Right atrium auricular region (tissue), 2 donors: ENCODE measurements at regions not wholly inside any gene's neighbourhood (a gene's known extent, or its start where the extent isn't known, plus 50 kb on each side); places are given as distances from the start of the nearest gene placed in this dataset.

ENCODE experiments used
- DNase-seq: peaks from one replicate; pipeline ENCODE4 v3.0.0-alpha.2; 2019; ENCODE audit warnings: low spot score
- H3K27ac ChIP-seq, 2 donors: fragments of 200-600 bp; sonication (generic); 1 replicate in 1 of 2; 2 replicates in 1 of 2; pipeline ENCODE4 v1.5.1; 2016 to 2019
- H3K27me3 ChIP-seq, 2 donors: fragments of 200-600 bp; sonication (generic); one replicate each; pipeline versions ENCODE4 v1.5.1 to v1.6.0; 2017 to 2019
- H3K36me3 ChIP-seq: fragments of 200-600 bp; sonication (generic); one replicate; pipeline ENCODE4 v1.5.1; 2016
- H3K4me1 ChIP-seq, 2 donors: fragments of 200-600 bp; sonication (generic); one replicate each; pipeline versions ENCODE4 v1.5.1 to v1.6.0; 2017 to 2019
- H3K4me3 ChIP-seq, 2 donors: fragments of 200-600 bp; sonication (generic); 1 replicate in 1 of 2; 2 replicates in 1 of 2; pipeline ENCODE4 v1.5.1; 2017 to 2019; ENCODE audit warnings: mild to moderate bottlenecking in 1 of 2, moderate library complexity in 1 of 2
- H3K9me3 ChIP-seq, 2 donors: fragments of 200-600 bp; sonication (generic); one replicate each; pipeline ENCODE4 v1.5.1; 2019
- CTCF ChIP-seq, 2 donors: fragments of 200-600 bp; sonication (generic); IDR thresholded peaks; one replicate each; pipeline ENCODE4 v1.5.1; 2019; ENCODE audit warnings: antibody characterized with exemption in 2 of 2

DNA sequence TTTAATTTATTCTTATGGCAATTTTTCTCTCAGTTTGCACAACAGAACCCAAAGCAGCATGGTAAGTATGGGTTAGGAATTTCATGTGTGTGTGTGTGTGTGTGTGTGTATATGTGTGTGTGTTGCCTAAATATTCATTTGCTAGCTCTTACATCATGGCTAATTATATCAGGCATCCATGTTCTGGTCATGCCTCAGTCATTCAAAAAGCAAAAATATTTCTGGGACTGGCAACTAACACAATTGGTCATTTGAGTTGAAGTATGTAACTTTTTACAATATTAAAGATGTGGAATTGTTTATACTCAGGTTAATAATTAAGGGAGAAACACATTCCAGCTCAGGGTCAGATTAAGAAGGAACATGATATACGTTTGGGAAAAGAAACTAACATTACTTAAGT lies 67.6 kb upstream of the PHYHIPL start:
- no peak for TF ChIP-seq CTCF (IDR thresholded peaks at IDR 0.05)
- H3K4me1 ChIP-seq, result no peaks in the 10 kb centered on the region

GRCh38 chr10:59109826-59110225 lies 66.6 kb upstream of the PHYHIPL start:
- no peak overlapping the region for H3K27ac ChIP-seq
- no peaks in the 10 kb centered on the region for H3K9me3 ChIP-seq
- no peak overlapping the region for H3K4me3 ChIP-seq
- H3K36me3 ChIP-seq, result no peaks in the 10 kb centered on the region
- H3K4me1 ChIP-seq, result no peaks in the 10 kb centered on the region
- no peak for DNase-seq
- H3K27me3 ChIP-seq, result no peaks in the 10 kb centered on the region
- no peak for TF ChIP-seq CTCF (IDR thresholded peaks at IDR 0.05)

More for the DNA sequence above, 67.6 kb upstream of the PHYHIPL start:
- Histone ChIP-seq H3K27ac (no peak overlapping the region), H3K27me3 (no peaks in the 10 kb centered on the region), H3K36me3 (no peaks in the 10 kb centered on the region), H3K9me3 (no peaks in the 10 kb centered on the region), H3K4me3 (no peak overlapping the region)
- no peak for DNase-seq

- no peak overlapping the region for H3K4me3 ChIP-seq
- H3K9me3 ChIP-seq, result peaks cover 0 to 10% of the 10 kb centered on the region in 2 donors
- H3K36me3 ChIP-seq, result no peaks in the 10 kb centered on the region
- H3K27me3 ChIP-seq, result no peaks in the 10 kb centered on the region
- DNase-seq, result no peak
- H3K4me1 ChIP-seq, result peaks cover 0 to 12% of the 10 kb centered on the region in 2 donors
- TF ChIP-seq CTCF (IDR thresholded peaks at IDR 0.05), result no peak
- H3K27ac ChIP-seq, result no peak overlapping the region
Observed at GRCh38 chr10:59124187-59124586, 52.3 kb upstream of the PHYHIPL start.

DNA sequence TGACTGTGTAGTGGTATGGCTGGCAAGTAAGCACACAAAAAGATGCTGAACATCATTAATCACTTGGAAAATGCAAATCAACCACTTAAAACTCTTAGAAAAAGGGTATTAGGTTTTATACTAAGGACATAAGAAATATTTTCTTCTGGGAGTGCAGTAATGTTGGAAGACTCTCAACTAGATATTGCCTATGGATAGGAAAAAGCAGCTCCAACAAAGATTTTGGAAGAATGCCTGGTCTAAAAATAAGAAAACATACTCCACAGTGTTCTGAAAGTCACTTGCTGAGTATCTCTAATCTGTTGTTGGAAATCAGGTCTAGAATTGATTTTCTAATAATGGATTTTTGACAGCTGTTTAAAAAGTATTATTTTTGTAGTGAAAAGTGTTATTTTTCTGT lies 50.8 kb upstream of the PHYHIPL start:
- no peak for DNase-seq
- Histone ChIP-seq H3K27ac (no peak overlapping the region), H3K4me1 (peaks cover 0 to 12% of the 10 kb centered on the region in 2 donors), H3K4me3 (no peak overlapping the region), H3K9me3 (peaks cover 0 to 10% of the 10 kb centered on the region in 2 donors), H3K36me3 (no peaks in the 10 kb centered on the region), H3K27me3 (no peaks in the 10 kb centered on the region)
- no peak for TF ChIP-seq CTCF (IDR thresholded peaks at IDR 0.05)

DNA sequence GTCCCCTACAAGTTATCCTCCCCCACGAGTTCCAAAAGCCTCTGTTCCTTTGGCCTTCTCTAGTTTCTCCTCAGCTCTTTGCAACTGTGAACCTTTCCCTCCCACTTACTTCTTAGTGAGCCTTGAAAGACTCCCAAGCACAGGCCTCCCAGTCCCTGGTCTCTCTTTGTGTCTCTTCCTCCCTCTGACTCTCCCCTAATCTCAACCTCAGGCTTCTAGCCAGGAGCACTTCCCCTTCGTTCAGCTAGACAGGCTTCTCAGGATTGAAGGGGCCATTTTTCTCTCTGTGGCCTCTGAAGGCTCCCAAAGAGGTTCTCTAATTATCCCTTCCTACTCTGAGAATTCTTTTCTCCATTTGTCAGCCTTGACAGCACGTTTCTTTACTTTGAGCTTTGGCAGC lies 50.2 kb upstream of the PHYHIPL start:
- no peak for DNase-seq
- no peak overlapping the region for H3K27ac ChIP-seq
- H3K27me3 ChIP-seq, result no peaks in the 10 kb centered on the region
- H3K9me3 ChIP-seq, result peaks cover 0 to 4% of the 10 kb centered on the region in 2 donors
- no peaks in the 10 kb centered on the region for H3K36me3 ChIP-seq
- TF ChIP-seq CTCF (IDR thresholded peaks at IDR 0.05), result no peak
- H3K4me3 ChIP-seq, result no peak overlapping the region
- H3K4me1 ChIP-seq, result peaks cover 0 to 12% of the 10 kb centered on the region in 2 donors
